GM21723 (cell line): ENCODE measurements at regions not wholly inside any gene's neighbourhood (a gene's known extent, or its start where the extent isn't known, plus 50 kb on each side); places are given as distances from the start of the nearest gene placed in this dataset.
"Not testable (repeated sequence)": the region's sequence is repeated elsewhere in the genome, so short reads cannot be mapped to it uniquely, and the experiment has no call there.

Source experiments
- ATAC-seq: cut with Tn5 transposase; IDR thresholded peaks from one replicate; pipeline ENCODE4 v1.9.1; 2021; ENCODE audit warnings: mild to moderate bottlenecking, moderate library complexity; ENCODE audit not compliant: unreplicated experiment

- no peak for ATAC-seq
Observed at GRCh38 chr7:121501566-121501965, 105.5 kb upstream of the FAM3C start.

- ATAC-seq, result no peak
Observed at GRCh38 chr7:121500360-121501058, 104.4 kb upstream of the FAM3C start.

DNA sequence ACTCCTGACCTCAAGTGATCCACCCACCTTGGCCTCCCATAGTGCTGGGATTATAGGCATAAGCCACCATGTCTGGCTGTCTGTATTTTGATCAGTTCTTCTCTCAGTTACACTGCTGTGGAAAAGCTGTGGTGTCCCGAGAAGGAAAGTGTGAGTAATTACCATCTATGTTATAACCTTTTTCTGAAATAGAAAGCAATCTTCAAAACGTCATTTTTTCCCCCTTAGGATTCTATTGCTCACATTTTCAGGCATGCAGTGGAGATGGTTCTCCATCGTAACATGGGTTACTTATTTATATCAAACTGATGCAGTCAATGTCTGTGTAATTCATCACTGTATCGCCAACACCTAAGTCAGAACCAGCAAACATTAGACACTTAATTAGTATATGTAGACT, 103.5 kb upstream of the FAM3C start:
- no peak for ATAC-seq

DNA sequence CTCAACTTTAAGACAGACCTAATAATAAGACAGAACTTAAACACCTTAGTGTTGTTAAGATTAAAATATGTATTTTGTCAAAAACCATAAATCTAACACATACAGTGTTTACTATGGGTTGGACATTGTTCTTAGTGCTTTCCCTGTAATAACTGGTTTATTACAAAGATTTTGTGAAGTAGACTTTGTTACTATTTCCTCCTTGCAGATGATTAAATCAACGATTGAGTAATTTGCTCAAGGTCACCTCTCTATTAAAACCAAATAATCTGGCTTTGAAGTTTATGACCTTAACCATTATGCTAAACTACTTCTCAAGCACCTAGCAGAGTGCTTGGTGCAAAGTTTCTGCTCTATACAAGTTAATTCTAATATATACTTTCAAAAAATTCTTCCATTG, 102.7 kb upstream of the FAM3C start:
- ATAC-seq, result no peak

DNA sequence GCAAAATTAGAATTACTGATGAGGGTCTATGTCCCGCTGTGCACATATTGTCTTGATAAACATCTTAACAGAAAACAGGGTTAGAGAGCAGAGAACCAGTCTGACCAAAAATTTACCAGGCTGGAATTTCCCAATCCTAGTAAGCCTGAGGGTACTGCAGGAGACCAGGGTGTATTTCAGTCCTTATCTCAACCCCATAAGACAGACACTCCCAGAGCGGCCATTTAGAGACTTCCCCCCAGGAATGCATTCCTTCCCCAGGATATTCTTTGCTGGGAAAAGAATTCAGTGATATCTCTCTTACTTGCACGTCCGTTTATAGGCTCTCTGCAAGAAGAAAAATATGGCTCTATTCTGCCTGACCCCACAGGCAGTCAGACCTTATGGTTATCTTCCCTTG, 101.4 kb upstream of the FAM3C start:
- ATAC-seq, result not testable (repeated sequence)

DNA sequence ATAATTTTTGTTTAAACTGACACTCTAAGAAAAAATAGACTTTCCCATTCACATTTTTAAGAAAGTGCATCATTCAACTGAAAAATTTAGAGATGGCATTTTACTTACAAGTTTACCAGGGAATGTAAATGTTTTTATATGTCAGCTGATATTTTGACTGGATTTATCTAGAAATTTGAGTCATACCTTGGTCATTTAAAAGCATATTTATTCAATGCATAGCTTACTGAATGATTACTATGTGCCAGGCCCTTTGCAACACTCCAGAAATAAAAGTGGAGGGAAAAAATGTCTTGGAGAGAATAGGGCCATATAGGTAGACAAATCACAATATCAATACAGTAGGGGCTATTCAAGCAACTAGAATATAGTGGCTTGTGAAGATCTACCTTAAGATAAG, 98.4 kb upstream of the FAM3C start:
- no peak for ATAC-seq

- ATAC-seq, result no peak
Observed at GRCh38 chr7:121493553-121493952, 97.4 kb upstream of the FAM3C start.

DNA sequence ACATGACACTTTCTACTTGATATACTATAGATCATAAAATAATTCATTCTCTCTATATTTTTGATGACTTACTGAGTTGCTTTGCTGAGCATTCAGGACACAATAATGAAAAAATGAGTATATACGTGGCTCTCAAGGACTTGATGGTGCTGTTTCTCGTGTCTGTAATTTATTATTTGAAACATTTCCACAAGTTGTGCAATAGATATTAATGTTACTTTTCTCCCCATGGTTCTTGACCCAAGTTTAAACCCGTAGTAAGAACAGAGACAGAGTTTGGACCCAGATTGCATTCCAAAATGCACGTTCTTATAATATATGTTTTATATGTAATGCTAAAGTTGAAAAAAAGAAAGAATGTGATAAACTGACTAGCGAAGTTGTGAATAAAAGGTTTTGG, 94.2 kb upstream of the FAM3C start:
- no peak for ATAC-seq

GRCh38 chr7:121489440-121489839, 93.3 kb upstream of the FAM3C start:
- ATAC-seq, result no peak

DNA sequence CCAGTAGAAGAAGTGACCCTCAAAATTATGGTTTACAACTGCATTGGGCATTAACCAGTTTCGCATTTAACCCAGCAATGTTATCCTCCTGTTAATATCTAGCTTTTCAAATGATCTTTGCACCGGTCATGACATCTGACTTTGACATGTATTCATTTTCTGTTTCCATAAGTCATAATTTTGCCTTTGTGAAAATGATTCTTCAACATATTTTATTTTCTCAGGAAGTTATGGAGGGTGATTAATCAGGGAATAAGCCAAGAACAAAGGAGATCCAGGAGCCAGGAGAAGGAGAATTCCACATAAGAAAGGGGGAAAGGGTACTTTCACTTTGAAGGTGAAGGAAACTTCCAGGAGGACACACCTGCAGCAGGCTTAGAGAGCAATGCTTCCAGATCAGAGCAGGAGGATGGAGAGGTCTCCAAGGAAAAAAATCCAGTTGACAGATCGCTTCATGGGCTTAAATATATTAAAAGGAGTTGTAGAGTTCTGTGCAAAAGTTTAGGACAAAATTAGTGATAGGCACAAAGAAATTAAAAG, 92.1 kb upstream of the FAM3C start:
- no peak for ATAC-seq

DNA sequence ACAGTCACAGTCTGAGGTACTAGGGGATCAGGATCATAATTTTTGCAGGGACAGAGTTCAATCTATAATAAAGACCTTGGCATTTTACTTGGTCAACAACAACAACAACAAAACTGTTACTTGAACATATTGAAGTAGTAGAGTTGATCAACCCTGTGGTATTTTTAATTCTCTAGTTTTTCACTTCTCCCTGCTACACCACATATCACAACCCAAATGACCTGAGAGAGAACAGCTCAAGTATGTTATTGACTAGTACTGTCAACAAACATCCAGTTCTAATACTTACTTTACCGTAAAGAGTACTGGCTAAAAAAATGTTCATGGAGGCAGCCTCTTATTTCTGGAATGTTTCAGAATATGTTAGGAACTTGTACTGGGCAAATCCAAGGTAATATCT, 90.5 kb upstream of the FAM3C start:
- ATAC-seq, result no peak

GRCh38 chr7:121485467-121486243, 89.5 kb upstream of the FAM3C start:
- ATAC-seq, result no peak

DNA sequence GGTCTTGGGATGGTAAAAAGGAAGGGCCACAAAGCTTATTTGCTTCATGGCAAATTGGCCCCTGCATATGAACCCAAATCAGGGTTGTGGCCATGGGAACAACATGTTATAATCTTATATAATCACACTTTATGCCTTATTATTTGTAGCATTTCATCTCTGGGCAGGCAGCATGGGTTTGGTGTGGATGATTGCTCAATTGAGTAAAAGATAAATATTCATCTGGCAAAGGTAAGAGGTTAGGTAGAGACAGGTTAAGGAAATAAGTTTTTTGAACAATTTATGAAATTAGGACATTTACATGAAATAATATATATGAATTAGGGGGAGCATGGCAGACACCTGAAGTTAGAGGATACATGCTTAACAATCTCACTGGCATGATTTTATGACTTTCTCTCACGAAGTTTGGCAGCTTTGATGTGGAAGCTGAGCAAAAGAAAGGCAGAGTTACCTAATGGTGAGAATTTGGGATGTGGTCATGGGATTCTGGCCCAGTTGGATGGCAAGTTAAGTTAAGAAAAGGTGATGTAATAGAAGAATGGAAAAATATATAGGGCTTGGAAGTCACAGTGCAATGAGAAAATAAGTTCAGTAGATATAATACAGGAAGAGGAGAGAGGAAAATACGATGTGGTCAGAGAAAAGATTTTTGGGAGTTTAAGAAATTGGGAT, 88.1 kb upstream of the FAM3C start:
- no peak for ATAC-seq

GRCh38 chr7:121480566-121481335, 84.6 kb upstream of the FAM3C start:
- ATAC-seq, result no peak

DNA sequence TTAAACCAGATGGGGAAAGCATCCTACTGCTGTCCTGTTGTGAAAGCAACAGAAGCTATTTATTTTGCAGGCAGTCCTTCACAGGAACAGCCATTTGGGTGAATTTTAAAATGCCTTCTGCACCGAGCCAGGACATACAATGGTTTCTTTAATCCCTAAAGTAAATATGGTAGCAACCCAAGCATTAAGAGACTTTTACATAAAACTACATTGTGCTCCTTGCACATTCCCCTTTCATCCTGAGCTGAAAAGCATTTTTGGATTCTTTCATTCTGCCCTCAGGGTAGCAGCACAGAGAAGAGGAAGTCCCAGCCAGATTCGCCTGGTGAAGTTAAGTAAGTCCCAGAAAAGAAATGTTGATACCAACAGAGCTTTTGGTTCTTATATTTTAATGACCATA, 84.0 kb upstream of the FAM3C start:
- ATAC-seq, result no peak

GRCh38 chr7:121479466-121479865, 83.4 kb upstream of the FAM3C start:
- no peak for ATAC-seq

- ATAC-seq, result no peak
Observed at GRCh38 chr7:121475806-121476205, 79.7 kb upstream of the FAM3C start.

DNA sequence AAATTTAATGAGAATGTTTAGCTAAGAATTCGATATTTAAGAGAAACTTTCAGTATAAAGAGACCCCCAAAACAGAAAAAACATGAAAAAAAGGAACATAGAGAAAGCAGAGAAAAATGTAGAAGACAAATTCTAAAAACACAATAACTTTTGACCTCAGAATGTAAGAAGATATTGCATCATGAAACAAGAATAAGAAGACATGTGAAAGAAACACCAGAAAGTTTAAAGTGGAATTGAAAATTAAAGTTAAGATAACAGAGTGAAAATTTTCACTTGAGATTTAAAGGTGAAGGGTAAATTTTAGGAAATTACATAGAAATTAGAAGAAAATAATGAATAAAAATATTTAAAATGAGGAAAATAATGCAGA, 78.2 kb upstream of the FAM3C start:
- no peak for ATAC-seq

GRCh38 chr7:121473645-121474300, 77.7 kb upstream of the FAM3C start:
- ATAC-seq, result no peak

DNA sequence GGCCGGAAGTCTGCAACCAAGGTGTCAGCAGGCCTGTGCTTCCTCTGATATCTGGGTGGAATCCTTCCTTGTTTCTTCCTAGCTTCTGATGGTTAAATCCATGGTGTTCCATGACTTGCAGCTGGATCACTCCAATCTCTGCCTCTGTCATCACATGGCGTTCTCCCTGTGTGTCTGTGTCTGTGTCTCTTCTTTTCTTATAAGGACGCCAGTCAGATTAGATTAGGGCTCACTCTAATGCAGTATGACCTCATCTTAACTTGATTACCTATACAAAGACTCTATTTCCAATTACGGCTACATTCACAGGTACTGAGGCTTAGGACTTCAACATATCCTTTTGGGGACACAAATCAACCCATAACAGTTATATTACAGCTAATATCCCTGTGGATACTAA, 70.3 kb upstream of the FAM3C start:
- ATAC-seq, result no peak

DNA sequence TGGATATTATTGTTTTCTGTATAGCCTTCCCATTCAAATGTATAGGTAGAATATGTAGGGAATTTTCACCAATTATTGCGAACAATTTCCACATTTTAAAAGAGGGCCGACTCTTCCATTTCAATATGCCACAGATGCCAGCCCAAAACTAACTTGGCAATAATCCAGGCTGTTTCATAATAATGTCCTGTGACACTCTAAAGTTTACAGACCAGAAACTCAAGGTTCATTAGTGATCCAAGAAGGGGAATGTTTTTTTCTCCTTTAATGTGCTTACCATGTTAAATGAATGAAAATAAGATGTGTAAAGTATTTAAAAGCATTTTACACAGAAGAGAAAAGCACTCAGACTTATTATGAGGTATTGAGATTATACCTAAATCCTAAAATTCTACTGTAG, 63.0 kb upstream of the FAM3C start:
- no peak for ATAC-seq
